ENCODE measurements at regions not wholly inside any gene's neighbourhood (a gene's known extent, or its start where the extent isn't known, plus 50 kb on each side); places are given as distances from the start of the nearest gene placed in this dataset.

DNA sequence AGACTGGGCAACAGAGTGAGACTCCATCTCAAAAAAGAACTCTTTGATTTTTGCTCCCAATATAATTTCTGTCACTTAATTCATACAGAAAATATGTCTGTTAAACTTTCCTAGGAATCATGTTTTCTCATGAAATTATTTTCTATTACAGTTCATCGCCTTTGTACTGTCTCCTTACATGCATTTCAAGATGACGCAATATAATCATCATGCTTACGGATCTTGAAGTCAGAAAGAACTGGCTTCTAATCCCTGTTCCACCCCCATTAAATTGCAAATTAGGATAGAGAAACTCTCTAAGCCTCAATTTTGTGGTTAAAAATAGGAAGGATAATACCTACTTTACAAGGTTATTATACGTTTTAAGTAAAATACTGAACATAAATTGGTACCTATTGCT lies 467.6 kb upstream of the SMIM21 start:
- TF ChIP-seq, protein P1, sequence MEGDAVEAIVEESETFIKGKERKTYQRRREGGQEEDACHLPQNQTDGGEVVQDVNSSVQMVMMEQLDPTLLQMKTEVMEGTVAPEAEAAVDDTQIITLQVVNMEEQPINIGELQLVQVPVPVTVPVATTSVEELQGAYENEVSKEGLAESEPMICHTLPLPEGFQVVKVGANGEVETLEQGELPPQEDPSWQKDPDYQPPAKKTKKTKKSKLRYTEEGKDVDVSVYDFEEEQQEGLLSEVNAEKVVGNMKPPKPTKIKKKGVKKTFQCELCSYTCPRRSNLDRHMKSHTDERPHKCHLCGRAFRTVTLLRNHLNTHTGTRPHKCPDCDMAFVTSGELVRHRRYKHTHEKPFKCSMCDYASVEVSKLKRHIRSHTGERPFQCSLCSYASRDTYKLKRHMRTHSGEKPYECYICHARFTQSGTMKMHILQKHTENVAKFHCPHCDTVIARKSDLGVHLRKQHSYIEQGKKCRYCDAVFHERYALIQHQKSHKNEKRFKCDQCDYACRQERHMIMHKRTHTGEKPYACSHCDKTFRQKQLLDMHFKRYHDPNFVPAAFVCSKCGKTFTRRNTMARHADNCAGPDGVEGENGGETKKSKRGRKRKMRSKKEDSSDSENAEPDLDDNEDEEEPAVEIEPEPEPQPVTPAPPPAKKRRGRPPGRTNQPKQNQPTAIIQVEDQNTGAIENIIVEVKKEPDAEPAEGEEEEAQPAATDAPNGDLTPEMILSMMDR (IDR thresholded peaks at IDR 0.05; ENCODE audit: low read length): no peak
- TF ChIP-seq EZH2 (optimal IDR thresholded peaks at IDR 0.05; ENCODE audit: low read depth, low read length): no peak
